GM18861 (cell line): ENCODE measurements at regions not wholly inside any gene's neighbourhood (a gene's known extent, or its start where the extent isn't known, plus 50 kb on each side); places are given as distances from the start of the nearest gene placed in this dataset.

ENCODE experiments used
- ATAC-seq: cut with Tn5 transposase; IDR thresholded peaks from one replicate; pipeline ENCODE4 v1.9.1; 2021; ENCODE audit not compliant: unreplicated experiment

DNA sequence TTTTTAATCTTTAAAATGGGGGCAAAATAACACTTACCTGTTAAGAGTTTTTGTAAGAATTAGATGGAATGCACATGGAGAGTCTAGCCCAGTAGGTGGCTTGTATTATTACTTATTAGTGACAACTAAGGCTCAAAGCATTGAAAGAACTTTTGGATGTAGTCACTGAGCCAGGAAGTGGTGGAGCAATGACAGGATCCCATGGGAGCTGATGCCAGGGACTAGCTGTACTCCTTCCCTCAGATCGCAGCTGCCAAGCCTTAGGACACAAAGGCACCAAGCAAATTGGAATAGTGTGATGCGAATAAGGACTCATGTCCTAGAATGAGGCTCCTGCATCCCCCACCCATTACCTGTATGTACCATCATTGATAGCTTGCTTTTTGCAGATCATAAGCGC, 370.4 kb upstream of the RGMA start:
- no peak for ATAC-seq

- ATAC-seq: no peak
Observed at GRCh38 chr15:93458597-93458996, 369.6 kb upstream of the RGMA start.

GRCh38 chr15:93454788-93455187, 365.8 kb upstream of the RGMA start:
- ATAC-seq: no peak

- ATAC-seq: no peak
Observed at GRCh38 chr15:93452537-93453211, 363.7 kb upstream of the RGMA start.

- ATAC-seq: no peak
Observed at GRCh38 chr15:93451822-93452221, 362.8 kb upstream of the RGMA start.

- ATAC-seq: no peak
Observed at GRCh38 chr15:93451265-93451664, 362.3 kb upstream of the RGMA start.

GRCh38 chr15:93449798-93450197, 360.8 kb upstream of the RGMA start:
- no peak for ATAC-seq

- ATAC-seq: no peak
Observed at GRCh38 chr15:93438310-93438709, 349.3 kb upstream of the RGMA start.

- no peak for ATAC-seq
Observed at GRCh38 chr15:93432474-93432873, 343.5 kb upstream of the RGMA start.

- ATAC-seq: no peak
Observed at GRCh38 chr15:93428807-93429351, 339.9 kb upstream of the RGMA start.

GRCh38 chr15:93428150-93428549, 339.1 kb upstream of the RGMA start:
- ATAC-seq: no peak

DNA sequence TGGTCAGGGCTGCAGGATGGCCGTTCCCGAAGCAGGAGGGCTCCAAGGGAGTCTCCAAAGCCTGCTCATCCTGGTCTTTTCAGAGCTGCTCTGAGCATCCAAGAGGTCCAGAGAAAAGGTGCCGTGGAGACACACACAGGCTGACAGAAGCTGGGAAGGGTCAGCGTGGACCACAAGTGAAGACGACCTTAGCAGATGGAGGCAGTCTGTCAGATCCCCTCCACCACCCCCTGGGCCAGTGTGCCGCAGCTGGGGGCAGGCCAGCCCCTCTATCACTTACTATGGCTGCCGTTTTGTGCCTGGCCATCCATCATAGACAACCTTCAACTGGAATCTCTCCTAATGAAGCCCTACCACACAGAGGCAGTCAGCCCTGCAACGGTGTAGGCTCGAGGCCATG, 335.1 kb upstream of the RGMA start:
- ATAC-seq: no peak

GRCh38 chr15:93422476-93422875, 333.5 kb upstream of the RGMA start:
- no peak for ATAC-seq

- ATAC-seq: no peak
Observed at GRCh38 chr15:93420477-93420876, 331.5 kb upstream of the RGMA start.

DNA sequence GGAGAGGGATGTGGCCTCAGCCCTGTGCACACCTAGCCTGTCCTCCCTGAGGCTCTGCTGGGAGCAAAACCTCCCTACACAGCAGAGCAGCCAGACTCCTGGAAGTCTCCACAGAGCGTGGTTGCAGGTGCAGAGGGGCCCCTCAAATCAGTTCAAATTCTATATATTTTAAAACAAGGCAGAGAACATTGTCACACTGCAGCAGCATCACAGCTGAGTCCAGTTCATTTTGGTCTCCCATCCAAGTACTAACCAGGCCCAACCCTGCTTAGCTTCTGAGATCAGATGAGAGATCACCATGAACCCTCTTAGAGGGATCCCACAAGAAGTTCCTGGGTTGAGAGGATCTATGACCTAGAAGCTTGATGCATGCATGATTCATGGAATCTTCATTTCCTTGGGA, 331.0 kb upstream of the RGMA start:
- no peak for ATAC-seq

- no peak for ATAC-seq
Observed at GRCh38 chr15:93418566-93418965, 329.6 kb upstream of the RGMA start.

- ATAC-seq: no peak
Observed at GRCh38 chr15:93417631-93418030, 328.6 kb upstream of the RGMA start.

DNA sequence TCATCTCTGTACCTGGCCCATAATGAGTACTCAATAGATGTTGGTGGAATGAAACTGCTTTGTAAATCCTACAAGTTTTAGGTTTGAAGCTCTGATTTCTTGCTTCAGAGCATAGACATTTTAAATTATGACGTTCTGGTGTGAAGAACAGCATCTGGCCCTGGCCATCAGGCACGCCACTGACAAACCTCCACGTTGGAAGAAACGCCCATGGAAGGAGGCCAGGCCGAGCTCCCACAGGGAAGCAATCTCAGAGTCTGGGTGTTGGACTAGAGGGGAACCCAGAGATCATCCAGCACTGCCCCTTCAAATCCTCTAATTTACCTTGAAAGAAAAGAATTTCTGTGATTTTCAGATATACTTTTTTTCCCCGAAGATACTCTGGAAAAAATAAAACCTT, 328.1 kb upstream of the RGMA start:
- ATAC-seq: no peak

DNA sequence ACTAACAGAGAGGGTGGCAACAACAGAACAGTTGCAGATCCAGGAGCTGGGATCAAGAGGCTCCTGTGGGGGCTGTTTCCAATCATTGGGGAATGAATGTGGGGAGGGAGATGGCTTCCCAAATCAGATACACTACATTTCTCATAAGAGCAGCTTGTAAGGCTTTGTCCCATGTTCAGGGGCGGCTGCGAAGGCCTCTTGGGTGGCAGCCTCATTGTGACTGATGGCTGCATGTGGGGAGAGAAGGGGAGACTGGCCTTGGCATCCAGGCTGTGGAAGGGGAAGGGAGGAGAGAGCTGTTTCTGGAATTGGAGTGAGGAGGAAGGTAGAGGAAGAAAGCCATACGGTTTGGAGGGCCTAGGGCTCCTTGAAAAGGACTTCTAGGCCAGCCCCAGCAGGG, 326.6 kb upstream of the RGMA start:
- ATAC-seq: no peak

- ATAC-seq: no peak
Observed at GRCh38 chr15:93414576-93415231, 325.7 kb upstream of the RGMA start.

DNA sequence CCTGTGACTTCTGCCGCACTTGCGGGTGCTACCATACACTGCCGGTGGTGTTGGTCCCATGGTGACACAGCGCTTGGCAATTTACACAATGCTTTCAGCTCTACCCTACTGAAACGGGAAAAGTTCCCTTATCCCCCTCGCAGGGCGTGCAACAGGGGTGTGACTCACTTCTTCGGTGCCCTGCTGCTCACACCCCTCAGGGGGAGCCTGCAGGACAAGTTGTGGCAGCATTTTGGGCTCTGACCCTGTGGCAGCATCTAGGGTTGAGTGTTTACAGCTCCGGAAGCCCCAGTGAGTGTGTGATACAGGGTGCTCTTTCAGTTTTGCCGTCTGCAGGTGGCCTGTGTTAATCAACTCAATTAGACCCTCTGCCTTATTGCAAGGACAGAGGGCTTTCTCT, 324.7 kb upstream of the RGMA start:
- no peak for ATAC-seq

GRCh38 chr15:93399121-93399520, 310.1 kb upstream of the RGMA start:
- no peak for ATAC-seq

- no peak for ATAC-seq
Observed at GRCh38 chr15:93389211-93389610, 300.2 kb upstream of the RGMA start.
